ENCODE measurements at regions not wholly inside any gene's neighbourhood (a gene's known extent, or its start where the extent isn't known, plus 50 kb on each side); places are given as distances from the start of the nearest gene placed in this dataset.

DNA sequence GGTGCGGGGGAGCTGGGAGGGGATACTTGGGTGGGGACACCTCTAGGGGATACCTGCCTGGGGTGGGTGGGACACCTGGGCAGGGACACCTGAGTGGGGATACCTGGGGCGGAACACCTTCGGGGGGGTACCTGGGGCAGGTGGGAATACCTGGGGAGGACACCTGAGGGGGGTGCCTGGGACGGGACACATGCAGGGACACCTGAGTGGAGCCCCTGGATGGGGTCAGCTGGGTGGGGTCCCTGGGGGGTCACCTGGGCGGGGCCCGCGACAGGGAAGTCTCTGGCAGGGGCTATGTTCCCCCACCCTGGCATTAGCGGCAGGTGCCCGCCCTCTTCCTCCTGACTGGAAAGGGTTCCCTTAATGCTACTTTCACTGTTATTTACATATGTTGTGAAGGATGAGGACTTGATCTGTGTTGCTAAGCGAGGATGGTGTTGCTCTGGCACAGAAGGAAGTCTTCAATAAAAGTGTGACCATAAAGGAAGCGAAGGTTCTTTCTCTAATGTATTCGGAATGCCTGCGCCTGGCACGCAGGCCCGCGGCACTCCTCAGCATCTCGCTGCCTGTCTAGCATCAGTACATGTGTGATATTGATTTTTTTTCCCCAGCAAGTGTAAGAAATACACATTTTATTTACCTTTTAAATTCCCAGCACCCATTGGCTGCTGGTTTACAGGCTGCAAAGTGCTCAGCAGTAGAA lies 801.7 kb downstream of the BRD1 start:
- TF ChIP-seq, protein P1, sequence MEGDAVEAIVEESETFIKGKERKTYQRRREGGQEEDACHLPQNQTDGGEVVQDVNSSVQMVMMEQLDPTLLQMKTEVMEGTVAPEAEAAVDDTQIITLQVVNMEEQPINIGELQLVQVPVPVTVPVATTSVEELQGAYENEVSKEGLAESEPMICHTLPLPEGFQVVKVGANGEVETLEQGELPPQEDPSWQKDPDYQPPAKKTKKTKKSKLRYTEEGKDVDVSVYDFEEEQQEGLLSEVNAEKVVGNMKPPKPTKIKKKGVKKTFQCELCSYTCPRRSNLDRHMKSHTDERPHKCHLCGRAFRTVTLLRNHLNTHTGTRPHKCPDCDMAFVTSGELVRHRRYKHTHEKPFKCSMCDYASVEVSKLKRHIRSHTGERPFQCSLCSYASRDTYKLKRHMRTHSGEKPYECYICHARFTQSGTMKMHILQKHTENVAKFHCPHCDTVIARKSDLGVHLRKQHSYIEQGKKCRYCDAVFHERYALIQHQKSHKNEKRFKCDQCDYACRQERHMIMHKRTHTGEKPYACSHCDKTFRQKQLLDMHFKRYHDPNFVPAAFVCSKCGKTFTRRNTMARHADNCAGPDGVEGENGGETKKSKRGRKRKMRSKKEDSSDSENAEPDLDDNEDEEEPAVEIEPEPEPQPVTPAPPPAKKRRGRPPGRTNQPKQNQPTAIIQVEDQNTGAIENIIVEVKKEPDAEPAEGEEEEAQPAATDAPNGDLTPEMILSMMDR (IDR thresholded peaks at IDR 0.05): no peak
- TF ChIP-seq POLR2A (IDR thresholded peaks at IDR 0.05): no peak
- no peak for TF ChIP-seq POLR2AphosphoS5 (IDR thresholded peaks at IDR 0.05)
- TF ChIP-seq EP300 (IDR thresholded peaks at IDR 0.05): no peak
